GM12801 (cell line): ENCODE measurements at regions not wholly inside any gene's neighbourhood (a gene's known extent, or its start where the extent isn't known, plus 50 kb on each side); places are given as distances from the start of the nearest gene placed in this dataset.

Experiments used
- TF ChIP-seq, protein P1 (sequence below): IDR thresholded peaks from one replicate; pipeline ENCODE4 v1.5.1; 2011; ENCODE audit warnings: control low read depth; ENCODE audit not compliant: insufficient read length; ENCODE audit errors: extremely low read depth

GRCh38 chr13:105084931-105085330 is 1450.5 kb downstream of the EFNB2 start:
- TF ChIP-seq, protein P1, sequence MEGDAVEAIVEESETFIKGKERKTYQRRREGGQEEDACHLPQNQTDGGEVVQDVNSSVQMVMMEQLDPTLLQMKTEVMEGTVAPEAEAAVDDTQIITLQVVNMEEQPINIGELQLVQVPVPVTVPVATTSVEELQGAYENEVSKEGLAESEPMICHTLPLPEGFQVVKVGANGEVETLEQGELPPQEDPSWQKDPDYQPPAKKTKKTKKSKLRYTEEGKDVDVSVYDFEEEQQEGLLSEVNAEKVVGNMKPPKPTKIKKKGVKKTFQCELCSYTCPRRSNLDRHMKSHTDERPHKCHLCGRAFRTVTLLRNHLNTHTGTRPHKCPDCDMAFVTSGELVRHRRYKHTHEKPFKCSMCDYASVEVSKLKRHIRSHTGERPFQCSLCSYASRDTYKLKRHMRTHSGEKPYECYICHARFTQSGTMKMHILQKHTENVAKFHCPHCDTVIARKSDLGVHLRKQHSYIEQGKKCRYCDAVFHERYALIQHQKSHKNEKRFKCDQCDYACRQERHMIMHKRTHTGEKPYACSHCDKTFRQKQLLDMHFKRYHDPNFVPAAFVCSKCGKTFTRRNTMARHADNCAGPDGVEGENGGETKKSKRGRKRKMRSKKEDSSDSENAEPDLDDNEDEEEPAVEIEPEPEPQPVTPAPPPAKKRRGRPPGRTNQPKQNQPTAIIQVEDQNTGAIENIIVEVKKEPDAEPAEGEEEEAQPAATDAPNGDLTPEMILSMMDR, result no peak

- TF ChIP-seq, protein P1, result no peak
These were observed 1451.5 kb downstream of the EFNB2 start for GRCh38 chr13:105083992-105084391.

DNA sequence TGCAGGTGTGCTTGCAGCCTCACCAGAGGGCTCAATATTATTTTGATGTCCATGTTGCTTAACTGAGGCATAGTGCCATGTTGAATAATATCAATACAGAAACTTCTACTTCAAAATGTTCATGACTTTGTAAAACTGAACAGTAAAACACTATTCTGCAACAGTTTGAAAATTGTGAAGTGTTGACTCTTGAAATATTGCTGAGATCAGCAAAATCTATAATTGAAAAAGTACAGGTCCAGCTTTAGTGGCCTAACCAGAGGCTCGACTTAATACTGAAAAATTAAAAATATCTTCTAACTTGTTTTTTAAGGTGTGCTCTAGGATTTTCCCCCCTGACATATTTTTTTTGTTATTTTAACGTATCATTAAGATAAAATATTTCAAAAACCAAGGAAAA is 1460.7 kb downstream of the EFNB2 start:
- TF ChIP-seq, protein P1, result no peak

DNA sequence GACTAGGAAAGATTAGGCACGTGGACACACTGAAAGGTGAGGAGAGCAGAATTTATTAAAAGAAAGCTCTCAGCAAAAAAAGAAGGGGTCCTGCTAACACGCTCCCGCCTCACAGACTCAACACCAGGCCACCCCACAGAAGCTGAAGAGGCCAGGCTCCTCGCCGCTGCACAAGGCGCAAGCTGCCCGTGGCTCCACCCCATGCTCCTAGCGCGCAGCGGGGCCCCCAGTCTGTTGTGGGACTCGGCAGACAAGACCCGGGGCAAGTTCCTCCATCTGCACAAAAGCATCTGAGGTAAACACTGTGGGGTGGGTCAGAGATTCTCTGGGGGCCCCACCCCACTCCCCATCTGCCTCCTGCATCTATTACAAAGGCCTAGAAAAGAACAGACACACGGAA is 1462.4 kb downstream of the EFNB2 start:
- TF ChIP-seq, protein P1, result no peak

DNA sequence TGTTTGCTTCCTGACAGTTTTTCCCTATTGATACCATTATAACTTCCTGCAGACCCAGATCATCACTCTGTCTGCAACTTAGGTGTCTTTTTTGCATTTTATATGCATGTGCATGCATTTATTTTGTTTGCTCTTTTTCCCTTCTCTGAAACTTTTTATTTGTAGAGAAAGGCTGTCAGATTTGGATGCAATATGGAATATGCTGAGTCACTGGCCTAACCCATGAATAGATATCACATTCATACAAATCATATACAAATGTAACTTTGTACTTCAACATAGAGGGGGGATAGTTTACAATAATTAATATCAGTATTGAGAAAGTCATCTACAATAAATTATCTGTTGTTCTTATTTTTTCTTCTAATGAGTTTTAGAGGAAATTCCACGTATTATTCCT is 1465.0 kb downstream of the EFNB2 start:
- TF ChIP-seq, protein P1, result no peak

DNA sequence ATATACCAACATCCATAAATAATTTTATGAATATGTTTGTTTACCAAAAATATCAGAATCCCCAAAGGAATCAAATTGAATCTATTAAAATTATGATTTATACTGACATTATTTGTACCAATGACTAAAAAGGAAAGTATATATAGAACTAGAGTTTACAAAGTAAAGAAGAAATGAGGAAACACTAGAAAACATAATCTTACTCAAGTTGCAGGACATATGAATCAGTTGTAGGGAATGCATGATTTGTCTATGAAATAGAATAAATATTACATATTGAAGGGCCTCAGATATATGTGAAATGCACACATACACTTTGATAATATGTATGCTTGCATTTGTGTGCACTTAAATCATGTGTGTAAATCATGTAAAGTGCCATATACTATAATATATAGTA is 1466.4 kb downstream of the EFNB2 start:
- TF ChIP-seq, protein P1, result no peak

- TF ChIP-seq, protein P1, result no peak
These were observed 1471.8 kb downstream of the EFNB2 start for GRCh38 chr13:105063676-105064075.

DNA sequence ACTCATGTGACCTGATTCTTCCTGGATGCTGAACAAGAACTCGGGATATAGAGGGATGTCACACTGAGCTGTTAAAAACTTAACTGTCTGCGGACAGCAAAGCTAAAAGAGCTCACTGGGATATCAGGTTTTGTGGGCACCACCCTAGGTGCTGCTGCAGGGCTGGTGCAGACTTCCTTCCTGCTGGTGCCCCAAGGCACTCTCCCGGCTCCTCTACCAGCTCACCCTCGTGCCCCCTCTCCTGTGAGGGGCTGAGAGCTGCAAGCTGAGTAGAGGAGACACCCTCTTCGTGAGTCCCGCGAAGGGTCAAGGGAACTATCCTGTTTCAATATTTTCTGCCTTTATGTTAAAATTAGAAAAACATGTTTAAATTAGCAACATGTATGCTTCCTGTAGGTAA is 1475.7 kb downstream of the EFNB2 start:
- TF ChIP-seq, protein P1, result no peak
